ENCODE measurements at regions not wholly inside any gene's neighbourhood (a gene's known extent, or its start where the extent isn't known, plus 50 kb on each side); places are given as distances from the start of the nearest gene placed in this dataset.

- Histone ChIP-seq H2BK12ac (ENCODE audit: low read length) (no peak overlapping the region), H2BK15ac (ENCODE audit: low read length) (no peak overlapping the region), H3K4me2 (ENCODE audit: insufficient read depth, low read length, poor library complexity, severe bottlenecking) (no peak overlapping the region), H2AFZ (ENCODE audit: low read length) (no peak overlapping the region), H3K14ac (ENCODE audit: low read length) (no peak overlapping the region), H3K79me1 (ENCODE audit: low read depth, low read length) (no peaks in the 10 kb centered on the region), H2AK5ac (ENCODE audit: low read depth, low read length) (no peak overlapping the region), H2BK5ac (ENCODE audit: low read length) (no peak overlapping the region), H3K18ac (ENCODE audit: low read length) (no peak overlapping the region), H3K9me3 (replicated peaks in 1 of 2; ENCODE audit: control insufficient read depth in 2 of 2, insufficient read depth in 1 of 2, low read depth in 1 of 2, low read length in 2 of 2) (no peaks in the 10 kb centered on the region), H3K36me3 (replicated peaks in 1 of 2; ENCODE audit: control insufficient read depth in 2 of 2, insufficient read depth in 2 of 2, low read length in 2 of 2) (no peaks in the 10 kb centered on the region), H4K91ac (ENCODE audit: low read depth, low read length, poor library complexity) (no peak overlapping the region), H3K9ac (ENCODE audit: low read depth, low read length, poor library complexity) (no peak overlapping the region), H2BK120ac (ENCODE audit: low read depth, low read length) (no peak overlapping the region), H3K23ac (ENCODE audit: low read depth, low read length, poor library complexity) (no peak overlapping the region), H3K27me3 (ENCODE audit: control insufficient read depth in 3 of 3, insufficient read depth in 3 of 3, low read depth in 1 of 3, low read length in 3 of 3) (no peaks in the 10 kb centered on the region), H4K8ac (ENCODE audit: low read depth, low read length) (no peak overlapping the region), H3K4me3 (ENCODE audit: low read length in 2 of 2) (no peak overlapping the region), H3K27ac (replicated peaks; ENCODE audit: low read length) (no peak overlapping the region), H3K4me1 (ENCODE audit: control insufficient read depth in 2 of 2, insufficient read depth in 1 of 2, low read depth in 1 of 2, low read length in 2 of 2) (no peaks in the 10 kb centered on the region), H3K4ac (ENCODE audit: low read length) (no peak overlapping the region)
- no CpG with 5 or more reads among the region's 1 CpG for WGBS, 2 donors (ENCODE audit: extremely low coverage in 2 of 2, insufficient read length in 2 of 2, insufficient replicate concordance in 1 of 2)
- no peak for DNase-seq (ENCODE audit: low spot score)
Measured at GRCh38 chr3:167958141-167958540, 137.6 kb downstream of the GOLIM4 start.

- Histone ChIP-seq H3K4me1 (ENCODE audit: control insufficient read depth in 2 of 2, insufficient read depth in 1 of 2, low read depth in 1 of 2, low read length in 2 of 2) (no peaks in the 10 kb centered on the region), H2BK12ac (ENCODE audit: low read length) (no peak overlapping the region), H3K4me3 (ENCODE audit: low read length in 2 of 2) (no peak overlapping the region), H3K27me3 (ENCODE audit: control insufficient read depth in 3 of 3, insufficient read depth in 3 of 3, low read depth in 1 of 3, low read length in 3 of 3) (no peaks in the 10 kb centered on the region), H3K23ac (ENCODE audit: low read depth, low read length, poor library complexity) (no peak overlapping the region), H3K9ac (ENCODE audit: low read depth, low read length, poor library complexity) (no peak overlapping the region), H3K4me2 (ENCODE audit: insufficient read depth, low read length, poor library complexity, severe bottlenecking) (no peak overlapping the region), H4K91ac (ENCODE audit: low read depth, low read length, poor library complexity) (no peak overlapping the region), H2BK15ac (ENCODE audit: low read length) (no peak overlapping the region), H3K79me1 (ENCODE audit: low read depth, low read length) (no peaks in the 10 kb centered on the region), H2AFZ (ENCODE audit: low read length) (no peak overlapping the region), H2BK120ac (ENCODE audit: low read depth, low read length) (no peak overlapping the region), H3K18ac (ENCODE audit: low read length) (no peak overlapping the region), H3K27ac (replicated peaks; ENCODE audit: low read length) (no peak overlapping the region), H2AK5ac (ENCODE audit: low read depth, low read length) (no peak overlapping the region), H3K36me3 (replicated peaks in 1 of 2; ENCODE audit: control insufficient read depth in 2 of 2, insufficient read depth in 2 of 2, low read length in 2 of 2) (no peaks in the 10 kb centered on the region), H3K9me3 (replicated peaks in 1 of 2; ENCODE audit: control insufficient read depth in 2 of 2, insufficient read depth in 1 of 2, low read depth in 1 of 2, low read length in 2 of 2) (peaks cover 0 to 2% of the 10 kb centered on the region in 2 donors), H3K14ac (ENCODE audit: low read length) (no peak overlapping the region), H4K8ac (ENCODE audit: low read depth, low read length) (no peak overlapping the region), H3K4ac (ENCODE audit: low read length) (no peak overlapping the region), H2BK5ac (ENCODE audit: low read length) (no peak overlapping the region)
- WGBS, 2 donors (ENCODE audit: extremely low coverage in 2 of 2, insufficient read length in 2 of 2, insufficient replicate concordance in 1 of 2) = no CpG with 5 or more reads among the region's 4 CpGs
- DNase-seq (ENCODE audit: low spot score) = no peak
Measured at GRCh38 chr3:167952969-167953368, 142.8 kb downstream of the GOLIM4 start.

GRCh38 chr3:167950212-167950611 is 145.5 kb downstream of the GOLIM4 start:
- H3K4ac ChIP-seq (ENCODE audit: low read length) = no peak overlapping the region
- H3K14ac ChIP-seq (ENCODE audit: low read length) = no peak overlapping the region
- no peak overlapping the region for H3K27ac ChIP-seq (replicated peaks; ENCODE audit: low read length)
- H4K8ac ChIP-seq (ENCODE audit: low read depth, low read length) = no peak overlapping the region
- H2BK12ac ChIP-seq (ENCODE audit: low read length) = no peak overlapping the region
- no peaks in the 10 kb centered on the region for H3K4me1 ChIP-seq (ENCODE audit: control insufficient read depth in 2 of 2, insufficient read depth in 1 of 2, low read depth in 1 of 2, low read length in 2 of 2)
- H2BK120ac ChIP-seq (ENCODE audit: low read depth, low read length) = no peak overlapping the region
- no peaks in the 10 kb centered on the region for H3K79me1 ChIP-seq (ENCODE audit: low read depth, low read length)
- no peaks in the 10 kb centered on the region for H3K27me3 ChIP-seq (ENCODE audit: control insufficient read depth in 3 of 3, insufficient read depth in 3 of 3, low read depth in 1 of 3, low read length in 3 of 3)
- H2AFZ ChIP-seq (ENCODE audit: low read length) = peak overlapping the region; percentile 19
- no peak overlapping the region for H3K9ac ChIP-seq (ENCODE audit: low read depth, low read length, poor library complexity)
- DNase-seq (ENCODE audit: low spot score) = no peak
- peaks cover 0 to 2% of the 10 kb centered on the region in 2 donors for H3K9me3 ChIP-seq (replicated peaks in 1 of 2; ENCODE audit: control insufficient read depth in 2 of 2, insufficient read depth in 1 of 2, low read depth in 1 of 2, low read length in 2 of 2)
- no peak overlapping the region for H4K91ac ChIP-seq (ENCODE audit: low read depth, low read length, poor library complexity)
- H3K4me2 ChIP-seq (ENCODE audit: insufficient read depth, low read length, poor library complexity, severe bottlenecking) = no peak overlapping the region
- H3K23ac ChIP-seq (ENCODE audit: low read depth, low read length, poor library complexity) = no peak overlapping the region
- H2AK5ac ChIP-seq (ENCODE audit: low read depth, low read length) = no peak overlapping the region
- no peak overlapping the region for H3K18ac ChIP-seq (ENCODE audit: low read length)
- H3K4me3 ChIP-seq (ENCODE audit: low read length in 2 of 2) = no peak overlapping the region
- H3K36me3 ChIP-seq (replicated peaks in 1 of 2; ENCODE audit: control insufficient read depth in 2 of 2, insufficient read depth in 2 of 2, low read length in 2 of 2) = no peaks in the 10 kb centered on the region
- WGBS, 2 donors (ENCODE audit: extremely low coverage in 2 of 2, insufficient read length in 2 of 2, insufficient replicate concordance in 1 of 2) = no CpG with 5 or more reads among the region's 5 CpGs
- no peak overlapping the region for H2BK5ac ChIP-seq (ENCODE audit: low read length)
- H2BK15ac ChIP-seq (ENCODE audit: low read length) = no peak overlapping the region

- Histone ChIP-seq H3K9ac (ENCODE audit: low read depth, low read length, poor library complexity) (no peak overlapping the region), H4K91ac (ENCODE audit: low read depth, low read length, poor library complexity) (no peak overlapping the region), H2AK5ac (ENCODE audit: low read depth, low read length) (no peak overlapping the region), H3K27me3 (ENCODE audit: control insufficient read depth in 3 of 3, insufficient read depth in 3 of 3, low read depth in 1 of 3, low read length in 3 of 3) (no peaks in the 10 kb centered on the region), H4K8ac (ENCODE audit: low read depth, low read length) (no peak overlapping the region), H2AFZ (ENCODE audit: low read length) (peak overlapping the region; percentile 79), H2BK5ac (ENCODE audit: low read length) (no peak overlapping the region), H2BK15ac (ENCODE audit: low read length) (no peak overlapping the region), H3K9me3 (replicated peaks in 1 of 2; ENCODE audit: control insufficient read depth in 2 of 2, insufficient read depth in 1 of 2, low read depth in 1 of 2, low read length in 2 of 2) (peaks cover 0 to 2% of the 10 kb centered on the region in 2 donors), H3K4me3 (ENCODE audit: low read length in 2 of 2) (no peak overlapping the region), H3K79me1 (ENCODE audit: low read depth, low read length) (no peaks in the 10 kb centered on the region), H3K36me3 (replicated peaks in 1 of 2; ENCODE audit: control insufficient read depth in 2 of 2, insufficient read depth in 2 of 2, low read length in 2 of 2) (no peaks in the 10 kb centered on the region), H3K4ac (ENCODE audit: low read length) (no peak overlapping the region), H3K4me2 (ENCODE audit: insufficient read depth, low read length, poor library complexity, severe bottlenecking) (no peak overlapping the region), H2BK120ac (ENCODE audit: low read depth, low read length) (no peak overlapping the region), H3K27ac (replicated peaks; ENCODE audit: low read length) (no peak overlapping the region), H3K23ac (ENCODE audit: low read depth, low read length, poor library complexity) (no peak overlapping the region), H2BK12ac (ENCODE audit: low read length) (no peak overlapping the region), H3K18ac (ENCODE audit: low read length) (no peak overlapping the region), H3K14ac (ENCODE audit: low read length) (no peak overlapping the region), H3K4me1 (ENCODE audit: control insufficient read depth in 2 of 2, insufficient read depth in 1 of 2, low read depth in 1 of 2, low read length in 2 of 2) (peaks cover 0 to 5% of the 10 kb centered on the region in 2 donors)
- WGBS, 2 donors (ENCODE audit: extremely low coverage in 2 of 2, insufficient read length in 2 of 2, insufficient replicate concordance in 1 of 2) = no CpG with 5 or more reads among the region's 7 CpGs
- no peak for DNase-seq (ENCODE audit: low spot score)
Measured at GRCh38 chr3:167941234-167941995, 154.3 kb downstream of the GOLIM4 start.

Data from neuronal stem cell (in vitro differentiated cells).